Mucosa of stomach (tissue), 1 donor: ENCODE measurements at regions not wholly inside any gene's neighbourhood (a gene's known extent, or its start where the extent isn't known, plus 50 kb on each side); places are given as distances from the start of the nearest gene placed in this dataset.

Experiments
- H3K27me3 ChIP-seq: one replicate; pipeline ENCODE4 v1.7.0; 2013; ENCODE audit warnings: mild to moderate bottlenecking, low read length; ENCODE audit not compliant: control insufficient read depth, insufficient read depth
- H3K36me3 ChIP-seq: one replicate; pipeline ENCODE4 v1.7.0; 2013; ENCODE audit warnings: low read length; ENCODE audit not compliant: control insufficient read depth, insufficient read depth
- H3K4me1 ChIP-seq: one replicate; pipeline ENCODE4 v1.7.0; 2013; ENCODE audit warnings: mild to moderate bottlenecking, low read length; ENCODE audit not compliant: control insufficient read depth, insufficient read depth
- H3K4me3 ChIP-seq: one replicate; pipeline ENCODE4 v1.7.0; 2013; ENCODE audit warnings: low read length
- H3K9ac ChIP-seq: one replicate; pipeline ENCODE4 v1.7.0; 2013; ENCODE audit warnings: mild to moderate bottlenecking, low read length, moderate library complexity
- H3K9me3 ChIP-seq: one replicate; pipeline ENCODE4 v1.7.0; 2013; ENCODE audit warnings: mild to moderate bottlenecking, low read length, moderate library complexity; ENCODE audit not compliant: control insufficient read depth
- donor health status: Pancreatic carcinoma.

DNA sequence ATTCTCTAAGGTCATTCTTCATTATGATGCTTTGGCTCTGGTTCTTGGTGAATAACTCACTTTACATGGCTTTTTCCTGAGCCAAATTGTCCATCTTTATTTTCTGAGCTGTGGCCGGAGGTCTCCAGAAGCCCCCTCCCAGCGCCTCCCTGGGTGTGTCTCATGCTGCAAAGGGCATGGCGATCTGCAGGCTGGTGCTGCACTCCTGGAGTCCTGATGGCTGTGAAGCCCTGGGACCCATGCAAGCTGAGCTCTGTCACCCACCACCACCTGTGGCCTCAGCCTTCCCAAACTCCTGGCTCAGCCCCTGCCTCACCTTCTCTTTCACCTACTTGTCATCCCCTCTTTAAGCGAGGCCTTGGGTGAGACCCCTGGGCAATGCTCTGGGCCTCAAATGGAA lies 96.9 kb downstream of the CEBPB start:
- H3K4me3 ChIP-seq = no peak overlapping the region
- no peaks in the 10 kb centered on the region for H3K9me3 ChIP-seq
- H3K4me1 ChIP-seq = peaks cover 27% of the 10 kb centered on the region
- no peaks in the 10 kb centered on the region for H3K36me3 ChIP-seq
- peaks cover 6% of the 10 kb centered on the region for H3K27me3 ChIP-seq
- no peak overlapping the region for H3K9ac ChIP-seq

DNA sequence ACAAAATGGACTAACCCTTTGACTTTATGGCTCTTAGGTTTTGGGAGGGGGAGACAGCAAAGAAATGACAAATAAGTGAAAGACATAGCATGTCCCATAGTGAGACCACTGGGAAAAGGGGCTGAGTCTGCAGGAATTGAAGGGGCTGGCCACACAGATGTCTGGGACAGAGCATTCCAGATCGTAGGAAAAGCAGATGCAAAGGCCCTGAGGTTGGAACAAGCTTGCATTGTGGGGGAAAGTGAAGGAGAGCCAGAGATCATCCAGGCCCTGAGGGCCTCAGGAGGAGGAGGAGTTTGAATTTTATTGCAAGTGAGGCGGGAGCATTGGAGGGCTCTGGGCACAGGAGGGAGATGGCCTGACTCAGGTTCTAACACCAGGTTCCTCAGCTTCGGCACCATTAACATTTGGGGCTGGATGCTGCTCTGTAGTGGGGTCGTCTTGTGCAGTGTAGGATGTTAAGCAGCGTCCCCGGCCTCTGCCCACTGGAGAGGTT lies 97.5 kb downstream of the CEBPB start:
- Histone ChIP-seq H3K27me3 (peaks cover 5% of the 10 kb centered on the region), H3K36me3 (no peaks in the 10 kb centered on the region), H3K9ac (no peak overlapping the region), H3K4me1 (peaks cover 34% of the 10 kb centered on the region), H3K9me3 (no peaks in the 10 kb centered on the region), H3K4me3 (no peak overlapping the region)

DNA sequence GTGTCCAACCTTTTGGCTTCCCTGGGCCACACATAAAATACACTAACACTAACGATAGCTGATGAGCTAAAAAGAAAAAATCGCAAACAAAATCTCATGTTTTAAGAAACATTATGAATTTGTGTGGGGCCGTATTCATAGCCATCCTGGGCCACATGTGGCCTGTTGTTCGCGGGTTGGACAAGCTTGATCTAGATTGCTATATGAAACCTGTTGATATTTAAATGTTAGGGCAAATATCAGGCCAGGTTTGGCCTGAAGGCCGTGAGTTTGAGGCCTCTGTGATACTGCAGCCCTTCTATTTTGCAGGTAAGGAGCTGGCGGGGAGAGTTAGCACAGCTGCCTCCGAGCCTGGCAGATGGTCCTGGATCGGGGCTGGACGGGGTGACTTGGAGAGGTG lies 99.0 kb downstream of the CEBPB start:
- Histone ChIP-seq H3K4me3 (no peak overlapping the region), H3K9me3 (no peaks in the 10 kb centered on the region), H3K4me1 (peaks cover 25% of the 10 kb centered on the region), H3K36me3 (no peaks in the 10 kb centered on the region), H3K27me3 (no peaks in the 10 kb centered on the region), H3K9ac (no peak overlapping the region)

GRCh38 chr20:50290112-50290511 lies 99.5 kb downstream of the CEBPB start:
- H3K9me3 ChIP-seq = no peaks in the 10 kb centered on the region
- H3K36me3 ChIP-seq = no peaks in the 10 kb centered on the region
- no peaks in the 10 kb centered on the region for H3K27me3 ChIP-seq
- H3K4me3 ChIP-seq = no peak overlapping the region
- H3K4me1 ChIP-seq = peaks cover 20% of the 10 kb centered on the region
- H3K9ac ChIP-seq = no peak overlapping the region

DNA sequence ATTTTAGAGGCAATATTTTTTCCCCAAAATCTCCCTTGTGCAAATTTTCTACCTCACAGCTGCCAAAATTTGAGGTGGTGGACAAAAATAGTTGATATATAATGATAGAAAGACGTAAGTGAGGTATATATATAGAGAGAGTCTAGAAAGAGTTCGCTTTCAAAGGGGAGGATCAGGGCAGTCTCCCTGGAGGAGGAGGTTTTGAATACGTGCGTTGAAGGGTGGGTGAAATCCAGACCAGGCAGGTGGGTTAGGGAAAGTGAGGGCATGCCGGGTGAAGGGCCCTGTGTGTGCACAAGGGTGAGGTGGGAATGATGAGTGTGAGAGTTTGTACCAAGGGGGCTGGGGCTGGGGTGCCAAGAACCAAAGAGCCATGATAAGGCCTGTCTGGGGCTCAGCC lies 100.2 kb downstream of the CEBPB start:
- no peak overlapping the region for H3K9ac ChIP-seq
- H3K9me3 ChIP-seq = no peaks in the 10 kb centered on the region
- no peaks in the 10 kb centered on the region for H3K36me3 ChIP-seq
- no peaks in the 10 kb centered on the region for H3K27me3 ChIP-seq
- H3K4me3 ChIP-seq = no peak overlapping the region
- peaks cover 18% of the 10 kb centered on the region for H3K4me1 ChIP-seq

DNA sequence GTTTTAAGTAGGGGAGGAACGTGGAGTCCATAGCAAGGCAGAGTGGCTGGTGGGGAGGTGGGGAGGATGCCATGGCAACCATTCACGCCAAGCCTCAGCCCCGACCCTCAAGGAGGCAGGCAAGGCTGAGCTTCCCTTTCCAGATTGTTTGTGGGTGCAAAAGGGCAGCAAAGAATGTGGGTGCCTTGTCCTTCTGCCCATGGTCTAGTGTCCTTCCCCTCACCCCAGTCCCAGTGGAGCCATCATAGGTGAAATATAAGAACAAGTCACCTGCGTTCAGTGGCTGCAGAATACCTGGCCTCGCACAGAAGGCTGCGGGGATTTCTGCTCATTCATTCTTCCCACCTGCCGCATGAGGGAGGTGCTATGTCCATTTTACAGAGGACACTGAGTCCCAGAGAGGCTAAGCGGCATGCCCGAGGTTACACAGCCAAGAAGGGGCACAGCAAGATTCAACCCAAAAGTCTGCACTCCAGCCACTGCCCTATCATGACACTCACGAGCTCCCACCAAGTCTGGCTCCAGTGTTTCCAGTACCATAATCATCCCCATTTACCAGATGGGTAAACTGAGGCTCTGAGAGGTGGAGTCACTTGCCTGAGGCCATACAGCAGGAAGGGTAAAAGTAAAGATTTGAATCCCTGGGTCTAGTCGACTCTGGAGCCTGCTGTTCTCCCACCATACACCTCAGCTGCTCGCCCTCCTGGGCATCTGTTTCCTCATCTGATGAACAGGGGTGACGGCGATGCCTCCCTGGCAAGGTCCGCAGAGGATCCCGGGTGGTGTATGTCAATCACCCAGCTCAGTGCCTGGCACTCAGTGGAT lies 100.8 kb downstream of the CEBPB start:
- no peak overlapping the region for H3K4me3 ChIP-seq
- H3K9ac ChIP-seq = no peak overlapping the region
- H3K4me1 ChIP-seq = peaks cover 18% of the 10 kb centered on the region
- H3K36me3 ChIP-seq = no peaks in the 10 kb centered on the region
- H3K9me3 ChIP-seq = no peaks in the 10 kb centered on the region
- no peaks in the 10 kb centered on the region for H3K27me3 ChIP-seq

DNA sequence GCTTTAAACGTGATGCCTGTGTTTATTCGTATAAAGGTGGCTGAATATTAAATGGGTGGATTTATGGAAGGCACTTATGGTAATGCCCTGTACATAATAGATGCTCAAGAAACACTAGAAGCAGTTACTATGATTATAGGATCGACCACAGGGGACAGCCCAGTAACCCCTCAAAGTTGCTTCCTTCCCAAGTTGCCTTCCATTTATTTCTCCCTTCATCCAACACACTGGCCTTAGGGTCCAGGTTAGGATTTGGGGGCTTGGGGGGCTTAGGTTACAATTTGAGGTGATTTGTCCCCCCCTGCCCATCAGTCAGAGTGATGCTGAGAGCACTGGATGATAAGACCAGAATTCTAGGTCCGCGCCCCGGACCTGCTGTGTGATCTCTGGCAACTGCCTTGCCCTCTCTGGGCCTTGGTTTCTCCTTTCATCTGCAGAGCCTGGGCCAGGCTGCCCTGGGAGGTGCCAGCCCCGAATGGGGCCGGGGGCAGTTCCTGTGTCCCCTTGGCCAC lies 101.5 kb downstream of the CEBPB start:
- Histone ChIP-seq H3K4me3 (no peak overlapping the region), H3K9ac (peak overlapping the region; percentile 19), H3K4me1 (peaks cover 18% of the 10 kb centered on the region), H3K9me3 (no peaks in the 10 kb centered on the region), H3K27me3 (no peaks in the 10 kb centered on the region), H3K36me3 (no peaks in the 10 kb centered on the region)

DNA sequence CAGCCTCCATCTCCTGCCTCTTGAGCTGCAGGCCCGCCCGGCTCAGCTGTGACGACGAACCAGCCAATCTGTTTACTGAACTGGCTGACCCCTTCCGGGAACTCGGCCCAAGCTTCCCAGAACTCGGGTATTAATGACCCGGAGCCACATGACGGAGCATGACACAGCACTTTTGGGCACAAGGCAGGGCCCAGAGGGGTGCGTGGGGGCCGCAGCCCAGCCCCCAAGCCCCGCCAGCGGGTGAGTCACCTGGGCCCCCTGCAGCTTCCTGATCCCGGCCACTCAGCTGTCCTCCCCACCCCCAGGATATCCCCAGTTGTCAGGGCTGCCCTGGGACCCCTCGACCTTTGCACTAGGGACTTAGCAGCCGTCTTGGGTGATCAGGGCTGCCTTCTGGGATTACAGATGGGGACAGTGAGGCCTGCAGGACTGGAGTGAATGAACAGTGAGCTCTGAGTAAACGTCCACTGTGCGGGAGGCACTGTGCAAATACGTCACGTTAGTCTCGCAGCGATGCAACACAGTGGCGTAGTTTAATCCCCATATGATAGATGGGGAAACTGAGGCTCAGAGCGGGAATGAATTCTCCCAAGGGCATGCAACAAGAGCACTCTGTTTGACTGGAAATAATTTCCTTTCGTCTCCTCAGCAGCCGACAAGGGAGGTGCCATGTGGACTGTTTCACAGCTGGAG lies 102.1 kb downstream of the CEBPB start:
- Histone ChIP-seq H3K9ac (peak overlapping the region; percentile 19), H3K36me3 (no peaks in the 10 kb centered on the region), H3K4me1 (peaks cover 18% of the 10 kb centered on the region), H3K9me3 (no peaks in the 10 kb centered on the region), H3K27me3 (no peaks in the 10 kb centered on the region), H3K4me3 (no peak overlapping the region)

- H3K36me3 ChIP-seq = no peaks in the 10 kb centered on the region
- H3K9me3 ChIP-seq = no peaks in the 10 kb centered on the region
- H3K4me3 ChIP-seq = no peak overlapping the region
- no peaks in the 10 kb centered on the region for H3K27me3 ChIP-seq
- H3K4me1 ChIP-seq = peaks cover 18% of the 10 kb centered on the region
- no peak overlapping the region for H3K9ac ChIP-seq
Measured at GRCh38 chr20:50293284-50294139, 102.9 kb downstream of the CEBPB start.

- H3K27me3 ChIP-seq = no peaks in the 10 kb centered on the region
- peaks cover 18% of the 10 kb centered on the region for H3K4me1 ChIP-seq
- no peaks in the 10 kb centered on the region for H3K36me3 ChIP-seq
- H3K9me3 ChIP-seq = no peaks in the 10 kb centered on the region
- no peak overlapping the region for H3K9ac ChIP-seq
- H3K4me3 ChIP-seq = no peak overlapping the region
Measured at GRCh38 chr20:50294164-50295088, 103.8 kb downstream of the CEBPB start.

- Histone ChIP-seq H3K4me1 (peaks cover 18% of the 10 kb centered on the region), H3K9me3 (no peaks in the 10 kb centered on the region), H3K27me3 (no peaks in the 10 kb centered on the region), H3K36me3 (no peaks in the 10 kb centered on the region), H3K9ac (peak overlapping the region; percentile 31), H3K4me3 (no peak overlapping the region)
Measured at GRCh38 chr20:50295345-50295744, 104.7 kb downstream of the CEBPB start.
